ENCODE measurements at regions not wholly inside any gene's neighbourhood (a gene's known extent, or its start where the extent isn't known, plus 50 kb on each side); places are given as distances from the start of the nearest gene placed in this dataset.

GRCh38 chr20:1842281-1842680, 52.9 kb upstream of the SIRPA start:
- peaks cover 10% of the 10 kb centered on the region for H3K4me1 Mint-ChIP-seq
- no peak overlapping the region for H3K4me3 Mint-ChIP-seq
- no peak for TF ChIP-seq NR3C1 (CRISPR knock-in tag; conservative IDR thresholded peaks at IDR 0.05; ENCODE audit: low read depth)
- no peak for TF ChIP-seq JAZF1 (CRISPR knock-in tag; IDR thresholded peaks at IDR 0.05)
- no peak for TF ChIP-seq KAT7 (CRISPR knock-in tag; IDR thresholded peaks at IDR 0.05; ENCODE audit: borderline replicate concordance)
- TF ChIP-seq IRF2 (CRISPR knock-in tag; IDR thresholded peaks at IDR 0.05; ENCODE audit: borderline replicate concordance, low read depth): no peak
- TF ChIP-seq ZNF121 (CRISPR knock-in tag; IDR thresholded peaks at IDR 0.05): no peak
- no peak for TF ChIP-seq EMX1 (CRISPR knock-in tag; IDR thresholded peaks at IDR 0.05)
- no peak for TF ChIP-seq IRF1 (CRISPR knock-in tag; IDR thresholded peaks at IDR 0.05)
- no peak for TF ChIP-seq TEAD1 (CRISPR knock-in tag; IDR thresholded peaks at IDR 0.05)
- no peak for TF ChIP-seq HMGA2 (CRISPR knock-in tag; IDR thresholded peaks at IDR 0.05)
- TF ChIP-seq ZSCAN18 (CRISPR knock-in tag; IDR thresholded peaks at IDR 0.05): no peak
- no peak for TF ChIP-seq ZNF317 (CRISPR knock-in tag; IDR thresholded peaks at IDR 0.05; ENCODE audit: borderline replicate concordance, low read depth)
- no peak for TF ChIP-seq CBFB (CRISPR knock-in tag; IDR thresholded peaks at IDR 0.05; ENCODE audit: low read depth)
- no peak for TF ChIP-seq MYBL2 (CRISPR knock-in tag; IDR thresholded peaks at IDR 0.05)
- no peak for TF ChIP-seq OVOL2 (CRISPR knock-in tag; IDR thresholded peaks at IDR 0.05; ENCODE audit: borderline replicate concordance)
- TF ChIP-seq AFF4 (CRISPR knock-in tag; IDR thresholded peaks at IDR 0.05; ENCODE audit: borderline replicate concordance): no peak
- TF ChIP-seq GRHL2 (CRISPR knock-in tag; IDR thresholded peaks at IDR 0.05; ENCODE audit: insufficient replicate concordance, severe bottlenecking): no peak
- no peak for TF ChIP-seq FOXK1 (CRISPR knock-in tag; IDR thresholded peaks at IDR 0.05)
- no peak for TF ChIP-seq CTCF (IDR thresholded peaks at IDR 0.05)
- no peak for TF ChIP-seq USF1 (CRISPR knock-in tag; IDR thresholded peaks at IDR 0.05)
- TF ChIP-seq TEAD4 (CRISPR knock-in tag; IDR thresholded peaks at IDR 0.05): no peak
- no peaks in the 10 kb centered on the region; the same call in 1 of the 2 replicates for H3K9me3 Mint-ChIP-seq
- DNase-seq (ENCODE audit: low spot score) (no peak), ATAC-seq (no peak)
- H3K27ac Mint-ChIP-seq: no peak overlapping the region
- CTCF ChIA-PET: interaction anchor here (0.9 to 1.9 kb wide), 3 partner anchors 9 to 330 kb away, joined by 3 to 5 read pairs (median 4); no protein-coding TSS in a partner anchor
- H3K27me3 Mint-ChIP-seq (ENCODE audit: low read depth): no peaks in the 10 kb centered on the region; the same call in 1 of the 2 replicates
- POLR2A ChIA-PET: no interaction called here
- no peaks in the 10 kb centered on the region for H3K36me3 Mint-ChIP-seq

Data from WTC11 (cell line).